ENCODE measurements at regions not wholly inside any gene's neighbourhood (a gene's known extent, or its start where the extent isn't known, plus 50 kb on each side); places are given as distances from the start of the nearest gene placed in this dataset.

DNA sequence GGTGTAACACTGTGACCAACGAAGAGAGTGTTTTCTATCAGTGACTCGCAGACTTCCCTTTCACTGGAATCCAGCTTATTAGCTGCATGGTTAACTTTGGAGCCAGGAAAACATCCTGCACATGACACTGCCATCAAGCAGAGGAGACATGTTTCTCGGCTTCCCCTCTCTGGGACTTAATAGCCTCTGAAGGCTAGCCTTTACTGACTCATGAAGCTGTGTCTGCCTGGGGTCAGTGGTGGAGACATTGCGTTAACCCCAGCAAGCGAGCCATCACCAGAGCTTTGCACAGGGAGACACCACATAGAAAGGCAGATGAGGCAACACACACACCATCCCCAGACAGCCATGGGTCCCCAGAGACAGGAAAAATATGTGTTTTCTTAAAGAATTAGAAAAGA is 126.9 kb upstream of the PRICKLE1 start:
- TF ChIP-seq EZH2 (IDR thresholded peaks at IDR 0.05; ENCODE audit: borderline replicate concordance), result no peak
- TF ChIP-seq, protein P1, sequence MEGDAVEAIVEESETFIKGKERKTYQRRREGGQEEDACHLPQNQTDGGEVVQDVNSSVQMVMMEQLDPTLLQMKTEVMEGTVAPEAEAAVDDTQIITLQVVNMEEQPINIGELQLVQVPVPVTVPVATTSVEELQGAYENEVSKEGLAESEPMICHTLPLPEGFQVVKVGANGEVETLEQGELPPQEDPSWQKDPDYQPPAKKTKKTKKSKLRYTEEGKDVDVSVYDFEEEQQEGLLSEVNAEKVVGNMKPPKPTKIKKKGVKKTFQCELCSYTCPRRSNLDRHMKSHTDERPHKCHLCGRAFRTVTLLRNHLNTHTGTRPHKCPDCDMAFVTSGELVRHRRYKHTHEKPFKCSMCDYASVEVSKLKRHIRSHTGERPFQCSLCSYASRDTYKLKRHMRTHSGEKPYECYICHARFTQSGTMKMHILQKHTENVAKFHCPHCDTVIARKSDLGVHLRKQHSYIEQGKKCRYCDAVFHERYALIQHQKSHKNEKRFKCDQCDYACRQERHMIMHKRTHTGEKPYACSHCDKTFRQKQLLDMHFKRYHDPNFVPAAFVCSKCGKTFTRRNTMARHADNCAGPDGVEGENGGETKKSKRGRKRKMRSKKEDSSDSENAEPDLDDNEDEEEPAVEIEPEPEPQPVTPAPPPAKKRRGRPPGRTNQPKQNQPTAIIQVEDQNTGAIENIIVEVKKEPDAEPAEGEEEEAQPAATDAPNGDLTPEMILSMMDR (IDR thresholded peaks at IDR 0.05; ENCODE audit: poor library complexity), result no peak
